NCI-H345 treated with DMSO at 0.1 percent for 48 hours (cell line): ENCODE measurements at regions not wholly inside any gene's neighbourhood (a gene's known extent, or its start where the extent isn't known, plus 50 kb on each side); places are given as distances from the start of the nearest gene placed in this dataset.

ENCODE experiments used
- DNase-seq: peaks from one replicate; lab custom pipeline; 2025; ENCODE audit not compliant: unreplicated experiment; lab: John Stamatoyannopoulos, UW

DNA sequence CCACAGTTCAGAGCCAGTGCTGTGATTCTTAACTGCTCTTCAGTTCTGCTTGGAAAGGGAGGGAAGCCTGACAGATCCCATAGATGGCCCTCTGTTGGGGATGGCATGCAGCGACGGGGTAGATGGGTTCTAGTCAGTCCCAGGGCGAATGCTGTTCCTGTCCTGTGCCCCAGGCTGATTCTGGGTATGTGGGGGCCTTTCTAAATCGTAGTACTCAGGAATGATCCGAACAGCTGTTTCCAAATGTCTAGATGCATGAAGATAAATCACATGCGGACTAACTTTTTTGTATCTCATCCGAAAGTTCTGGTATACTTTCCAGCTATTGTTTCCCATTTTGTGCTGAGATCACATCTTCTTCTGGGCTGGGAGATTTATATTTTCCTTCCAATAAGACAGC is 186.0 kb upstream of the MKI67 start:
- no peak for DNase-seq

DNA sequence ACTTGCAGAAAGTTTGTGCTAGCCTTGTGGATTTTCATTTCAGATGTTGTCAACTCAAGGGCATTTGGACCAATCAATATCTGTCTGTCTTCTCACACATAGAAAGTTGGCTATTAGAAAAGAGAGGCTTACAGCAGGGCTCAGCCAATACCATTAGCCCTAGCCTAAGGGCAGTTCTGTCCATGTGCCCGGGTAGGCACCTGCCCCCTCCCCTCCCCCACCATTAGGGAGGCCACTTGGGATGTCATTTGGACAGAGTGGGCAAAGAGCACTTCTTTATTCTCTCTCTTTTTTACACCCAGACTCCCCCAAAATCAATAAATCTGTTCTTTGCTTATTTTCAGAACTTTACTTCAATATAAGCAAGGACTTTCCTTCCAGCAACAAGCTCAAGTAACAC is 188.5 kb upstream of the MKI67 start:
- DNase-seq, result no peak

GRCh38 chr10:128316121-128316726 is 190.0 kb upstream of the MKI67 start:
- no peak for DNase-seq

DNA sequence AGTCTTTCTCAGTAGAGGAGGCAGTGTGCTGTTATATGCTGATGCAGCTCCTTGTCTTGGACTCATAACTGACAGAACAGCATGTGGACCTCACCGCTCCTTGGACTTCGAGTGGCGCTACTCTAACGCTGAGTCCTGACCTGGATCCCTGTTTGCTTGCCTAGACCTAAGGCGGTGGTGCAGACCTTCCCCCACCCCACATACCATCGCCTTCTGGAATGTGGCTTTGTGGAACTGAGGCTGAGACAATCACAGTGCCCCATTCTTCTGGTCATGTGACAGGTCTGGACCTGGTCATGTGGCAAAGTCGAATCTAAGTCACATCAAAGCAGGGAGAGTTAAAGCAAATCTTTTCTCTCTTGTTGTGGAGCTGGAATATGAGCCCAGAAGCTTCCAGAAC is 190.7 kb upstream of the MKI67 start:
- no peak for DNase-seq

GRCh38 chr10:128318366-128318765 is 192.1 kb upstream of the MKI67 start:
- DNase-seq, result no peak

- peak; percentile 13 for DNase-seq
Observed at GRCh38 chr10:128318913-128319312, 192.7 kb upstream of the MKI67 start.

GRCh38 chr10:128322106-128322505 is 195.9 kb upstream of the MKI67 start:
- DNase-seq, result no peak

GRCh38 chr10:128322950-128323349 is 196.7 kb upstream of the MKI67 start:
- DNase-seq, result no peak

- DNase-seq, result no peak
Observed at GRCh38 chr10:128324058-128324827, 198.0 kb upstream of the MKI67 start.

DNA sequence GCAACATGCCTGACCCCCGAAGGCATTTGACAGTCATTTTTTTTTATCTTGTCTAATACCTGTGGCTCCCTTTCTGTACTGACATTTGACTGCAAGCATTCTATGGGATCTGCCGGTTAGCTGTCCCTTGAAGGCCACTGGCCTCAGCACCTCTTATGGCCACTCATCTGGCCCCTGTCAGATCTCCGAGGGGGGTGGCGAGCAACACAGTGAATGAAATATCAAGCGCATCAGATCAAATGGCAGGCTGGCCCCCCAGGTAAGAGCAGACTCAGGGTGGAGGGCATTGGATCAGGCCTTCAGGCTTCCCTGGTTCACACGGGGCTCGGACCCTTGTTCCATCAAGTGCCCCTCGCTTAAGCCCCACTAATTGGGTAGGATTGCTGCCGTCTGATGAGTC is 199.6 kb upstream of the MKI67 start:
- no peak for DNase-seq

- no peak for DNase-seq
Observed at GRCh38 chr10:128326251-128326650, 200.0 kb upstream of the MKI67 start.

DNA sequence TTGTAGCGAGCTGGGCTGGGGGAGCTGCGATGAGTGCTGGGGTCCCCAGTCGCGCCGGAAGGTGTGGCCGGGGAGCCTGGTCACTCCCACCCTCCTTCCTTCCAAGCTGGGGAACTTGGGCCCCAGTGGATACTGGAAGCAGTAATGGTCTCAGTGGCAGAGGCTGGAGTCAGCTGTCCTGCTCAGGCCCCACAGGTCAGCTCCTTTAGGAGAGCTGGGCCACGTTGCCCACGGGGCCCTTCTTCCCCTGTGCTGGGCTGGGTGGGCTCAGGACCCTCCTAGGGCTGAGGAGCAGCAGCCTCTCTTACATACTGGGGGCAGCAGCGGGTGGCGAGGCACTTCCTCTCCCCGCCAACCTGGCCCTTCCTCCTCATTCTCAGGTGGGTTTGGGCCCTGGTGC is 200.6 kb upstream of the MKI67 start:
- no peak for DNase-seq

DNA sequence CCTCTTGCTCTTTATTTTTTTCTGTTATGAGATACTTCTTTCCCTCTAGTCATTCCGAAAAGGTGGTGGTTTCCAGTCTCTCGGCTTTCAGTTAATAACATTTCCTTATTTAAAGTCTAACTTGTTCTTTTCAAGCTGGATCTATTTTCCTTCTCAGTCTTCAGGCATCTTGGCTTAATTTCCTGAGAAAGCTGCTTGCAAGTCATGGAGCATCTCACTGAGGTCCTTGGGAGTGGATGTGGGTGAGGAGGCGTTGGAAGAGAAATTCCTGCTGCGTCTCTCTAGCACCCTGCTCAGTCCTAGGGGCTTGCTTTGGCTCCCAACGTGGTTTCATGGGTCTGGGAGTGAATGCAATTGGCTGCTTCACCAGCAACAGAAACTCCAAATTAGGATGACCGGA is 210.2 kb upstream of the MKI67 start:
- DNase-seq, result no peak

GRCh38 chr10:128337860-128338378 is 211.7 kb upstream of the MKI67 start:
- no peak for DNase-seq

DNA sequence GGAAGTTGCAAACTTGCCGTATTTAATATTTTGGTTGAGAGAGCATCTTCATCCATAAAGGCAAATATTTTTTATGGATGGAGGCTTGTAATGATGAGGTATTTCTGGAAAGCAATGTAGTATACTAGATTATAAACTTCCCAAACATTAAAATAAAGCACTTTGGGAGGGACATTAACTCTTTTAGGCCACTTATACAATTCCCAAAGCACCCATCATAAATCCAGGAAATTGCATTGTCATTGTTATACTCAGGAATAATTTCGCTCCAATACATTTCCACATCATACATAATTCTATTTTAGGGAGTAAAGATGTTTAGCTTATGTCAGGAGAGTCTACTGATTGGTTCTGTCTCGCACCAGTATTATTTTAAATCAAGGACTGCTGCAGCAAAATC is 212.7 kb upstream of the MKI67 start:
- DNase-seq, result no peak

DNA sequence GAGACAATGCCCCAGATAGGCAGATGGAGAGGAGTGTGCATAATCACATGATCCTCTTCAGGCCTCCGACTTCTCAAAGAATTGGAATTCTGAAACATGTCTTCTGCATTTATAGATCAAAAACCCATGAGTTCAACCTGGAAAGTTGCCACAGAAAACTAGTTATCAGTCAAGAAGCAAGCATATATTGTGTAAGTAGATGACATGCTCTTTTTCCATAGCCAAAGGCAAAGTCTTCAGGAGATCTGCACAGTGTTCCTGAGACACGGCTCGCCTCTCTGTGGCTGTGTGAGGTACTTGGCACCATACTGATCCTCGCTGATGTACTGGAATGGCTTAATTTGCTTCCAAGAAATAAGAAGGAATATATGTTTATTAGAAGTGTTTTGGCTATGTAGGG is 213.5 kb upstream of the MKI67 start:
- no peak for DNase-seq

DNA sequence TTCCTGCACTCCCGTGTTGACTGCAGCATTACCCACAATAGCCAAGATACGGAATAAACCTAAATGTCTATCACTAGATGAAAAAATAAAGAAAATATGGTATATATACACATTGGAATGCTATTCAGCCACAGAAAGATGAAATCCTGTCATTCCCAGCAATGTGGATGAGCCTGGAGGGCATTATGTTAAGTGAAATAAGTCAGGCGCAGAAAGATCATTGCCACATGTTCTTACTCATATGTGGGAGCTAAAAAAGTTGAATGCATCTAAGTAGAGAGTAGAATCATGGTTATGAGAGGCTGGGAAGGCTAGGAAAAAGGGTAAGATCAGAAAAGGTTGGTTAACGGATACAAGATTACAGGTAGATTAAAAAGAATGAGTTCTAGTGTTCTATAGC is 219.1 kb upstream of the MKI67 start:
- no peak for DNase-seq

DNA sequence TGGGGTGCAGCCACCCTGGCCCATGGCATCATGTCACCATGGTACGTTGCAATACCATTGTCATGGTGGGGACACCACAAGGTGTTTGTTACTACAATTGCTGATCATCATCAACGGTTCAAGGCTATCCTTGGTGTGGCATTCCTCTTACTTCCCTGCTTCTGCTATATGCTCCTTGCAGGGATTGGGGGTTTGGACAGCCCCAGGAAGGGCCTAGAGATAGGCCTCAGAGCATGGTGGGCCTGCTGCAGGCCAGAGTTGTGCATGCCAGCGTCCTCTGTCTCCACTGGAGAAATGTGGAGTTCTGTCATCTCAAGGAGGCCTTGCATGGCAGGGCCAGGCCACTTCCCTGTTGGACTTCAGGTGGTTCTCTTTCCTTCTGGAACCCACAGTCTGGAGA is 234.6 kb upstream of the MKI67 start:
- DNase-seq, result no peak

DNA sequence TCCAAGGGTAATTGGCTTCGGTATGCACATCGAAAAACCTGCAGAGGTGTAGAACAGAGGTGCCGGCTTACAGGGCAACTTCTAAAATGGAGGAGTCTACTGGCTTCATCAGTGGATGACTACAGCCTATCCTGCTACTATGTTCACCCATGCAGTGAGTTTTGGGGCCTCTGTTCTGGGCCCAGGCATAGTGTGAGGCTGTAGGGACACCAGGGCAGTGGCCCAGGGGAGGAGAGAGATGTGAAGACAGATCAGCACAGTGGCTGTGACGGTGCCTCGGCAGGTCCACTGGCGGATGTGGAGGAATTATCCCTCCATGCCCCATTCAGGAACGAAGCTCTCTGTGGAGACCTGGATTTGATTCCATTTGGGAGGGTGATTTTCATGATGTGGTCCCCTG is 235.3 kb upstream of the MKI67 start:
- no peak for DNase-seq

- DNase-seq, result no peak
Observed at GRCh38 chr10:128362514-128362913, 236.3 kb upstream of the MKI67 start.

DNA sequence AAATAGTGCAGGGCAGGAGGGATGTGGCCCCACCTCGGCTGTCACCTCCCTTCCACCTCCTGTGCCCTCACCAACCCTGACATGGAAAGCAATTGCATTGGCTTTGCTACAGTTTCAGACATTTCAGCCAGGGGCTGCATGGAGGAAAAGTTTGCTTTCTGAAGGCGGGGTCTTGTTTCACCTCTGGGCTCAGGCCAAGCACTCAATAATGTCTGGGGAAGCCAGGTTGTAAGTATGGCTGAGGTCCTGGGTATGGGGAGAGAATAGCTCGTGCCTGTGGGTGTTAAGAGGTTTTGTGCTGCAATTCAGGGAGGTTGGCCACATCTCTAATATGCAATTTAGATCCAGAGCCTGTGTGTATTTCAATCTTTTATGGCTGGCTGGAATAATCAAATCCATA is 238.4 kb upstream of the MKI67 start:
- no peak for DNase-seq

GRCh38 chr10:128365156-128365725 is 239.0 kb upstream of the MKI67 start:
- no peak for DNase-seq
